OCI-LY3 (cell line): ENCODE measurements at regions not wholly inside any gene's neighbourhood (a gene's known extent, or its start where the extent isn't known, plus 50 kb on each side); places are given as distances from the start of the nearest gene placed in this dataset.

Experiments
- EZH2phosphoT487 ChIP-seq: fragments of 200-600 bp; shearing (Covaris generic); IDR thresholded peaks from 2 replicates; pipeline ENCODE4 v1.6.1; 2018; ENCODE audit warnings: antibody characterized with exemption, mixed run types, low read depth
- TF ChIP-seq, protein P1 (sequence below): fragments of 200-600, 300-600 bp; sonication (generic); IDR thresholded peaks from 2 replicates; pipeline ENCODE4 v1.5.1; 2014; ENCODE audit warnings: antibody characterized with exemption, low read length, low read depth

DNA sequence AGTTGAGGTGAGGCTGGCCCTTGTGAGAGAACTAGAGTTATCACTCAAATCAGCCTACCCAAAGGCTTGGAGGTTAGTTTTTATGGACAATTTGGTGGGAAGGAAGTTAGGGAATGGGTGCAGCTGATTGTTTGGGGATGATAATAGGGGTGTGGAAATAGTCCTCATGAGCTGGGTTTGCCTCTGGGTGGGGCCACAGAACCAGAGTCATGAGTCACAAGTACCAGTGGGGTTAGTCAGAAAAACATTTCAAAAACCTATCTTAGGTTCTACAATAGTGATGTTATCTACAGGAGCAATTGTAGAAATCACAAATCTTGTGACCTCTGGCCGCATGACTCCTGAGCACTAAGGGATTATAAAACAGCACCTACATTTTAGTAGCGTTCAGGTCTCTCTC is 630.1 kb upstream of the PIK3C3 start:
- TF ChIP-seq, protein P1, sequence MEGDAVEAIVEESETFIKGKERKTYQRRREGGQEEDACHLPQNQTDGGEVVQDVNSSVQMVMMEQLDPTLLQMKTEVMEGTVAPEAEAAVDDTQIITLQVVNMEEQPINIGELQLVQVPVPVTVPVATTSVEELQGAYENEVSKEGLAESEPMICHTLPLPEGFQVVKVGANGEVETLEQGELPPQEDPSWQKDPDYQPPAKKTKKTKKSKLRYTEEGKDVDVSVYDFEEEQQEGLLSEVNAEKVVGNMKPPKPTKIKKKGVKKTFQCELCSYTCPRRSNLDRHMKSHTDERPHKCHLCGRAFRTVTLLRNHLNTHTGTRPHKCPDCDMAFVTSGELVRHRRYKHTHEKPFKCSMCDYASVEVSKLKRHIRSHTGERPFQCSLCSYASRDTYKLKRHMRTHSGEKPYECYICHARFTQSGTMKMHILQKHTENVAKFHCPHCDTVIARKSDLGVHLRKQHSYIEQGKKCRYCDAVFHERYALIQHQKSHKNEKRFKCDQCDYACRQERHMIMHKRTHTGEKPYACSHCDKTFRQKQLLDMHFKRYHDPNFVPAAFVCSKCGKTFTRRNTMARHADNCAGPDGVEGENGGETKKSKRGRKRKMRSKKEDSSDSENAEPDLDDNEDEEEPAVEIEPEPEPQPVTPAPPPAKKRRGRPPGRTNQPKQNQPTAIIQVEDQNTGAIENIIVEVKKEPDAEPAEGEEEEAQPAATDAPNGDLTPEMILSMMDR, result no peak
- no peak for TF ChIP-seq EZH2phosphoT487
